HAP-1 (cell line): ENCODE measurements at regions not wholly inside any gene's neighbourhood (a gene's known extent, or its start where the extent isn't known, plus 50 kb on each side); places are given as distances from the start of the nearest gene placed in this dataset.

Experiments
- DNase-seq, 2 experiments: peaks; one replicate each; pipeline ENCODE4 v3.0.0-alpha.2; 2016 to 2020; ENCODE audit warnings: low spot score in 2 of 2
- H3K27me3 ChIP-seq: fragments of 250-450 bp; sonication (Bioruptor Pico); 2 replicates; pipeline ENCODE4 v1.5.1; 2020; ENCODE audit warnings: low read depth, mild to moderate bottlenecking, moderate library complexity
- H3K36me3 ChIP-seq: fragments of 250-450 bp; sonication (Bioruptor Pico); replicated peaks from 2 replicates; pipeline ENCODE4 v1.5.1; 2020; ENCODE audit warnings: mild to moderate bottlenecking
- H3K4me1 ChIP-seq: fragments of 250-450 bp; sonication (Bioruptor Pico); 2 replicates; pipeline ENCODE4 v1.5.1; 2020; ENCODE audit warnings: mild to moderate bottlenecking
- H3K4me3 ChIP-seq: fragments of 250-450 bp; sonication (Bioruptor Pico); 2 replicates; pipeline ENCODE4 v1.5.1; 2020; ENCODE audit warnings: mild to moderate bottlenecking, moderate library complexity
- H3K9me3 ChIP-seq: fragments of 250-450 bp; sonication (Bioruptor Pico); 2 replicates; pipeline ENCODE4 v1.5.1; 2020; ENCODE audit warnings: mild to moderate bottlenecking, moderate library complexity
- in situ Hi-C: fragments of 300-500 bp; cut with MboI; formaldehyde crosslinking; loops from 3 replicates; pipeline ENCODE4 v1.14.3; 2020; ENCODE audit warnings: low sequenced_read_pairs, inconsistent platforms, mixed read lengths

GRCh38 chr12:34397591-34398365, 375.5 kb downstream of the ALG10 start:
- in situ Hi-C loops: no loop called here
- DNase-seq: peak in 1 of 2 experiments; percentile 1
- Histone ChIP-seq H3K27me3 (no peaks in the 10 kb centered on the region), H3K9me3 (no peaks in the 10 kb centered on the region), H3K36me3 (no peaks in the 10 kb centered on the region), H3K4me1 (no peaks in the 10 kb centered on the region), H3K4me3 (no peak overlapping the region)

DNA sequence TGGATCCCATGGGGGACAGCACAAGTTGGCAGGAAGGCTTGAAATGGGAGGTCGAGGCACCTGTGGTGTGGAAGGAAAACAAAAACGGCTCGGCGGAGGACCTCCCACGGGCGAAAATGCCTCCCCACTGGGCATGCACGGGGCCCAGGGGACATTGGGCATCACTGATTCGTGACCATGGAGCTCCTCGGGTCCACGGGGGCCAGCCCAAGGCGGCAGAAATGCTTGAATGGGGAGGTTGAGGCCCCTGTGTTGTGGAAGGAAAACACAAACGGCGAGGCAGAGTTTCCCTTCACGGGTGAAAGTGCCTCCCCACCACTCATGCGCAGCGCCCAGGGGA, 376.0 kb downstream of the ALG10 start:
- H3K36me3 ChIP-seq: no peaks in the 10 kb centered on the region
- no peak overlapping the region for H3K4me3 ChIP-seq
- in situ Hi-C loops: no loop called here
- no peaks in the 10 kb centered on the region for H3K27me3 ChIP-seq
- no peaks in the 10 kb centered on the region for H3K4me1 ChIP-seq
- no peaks in the 10 kb centered on the region for H3K9me3 ChIP-seq
- no peak for DNase-seq

DNA sequence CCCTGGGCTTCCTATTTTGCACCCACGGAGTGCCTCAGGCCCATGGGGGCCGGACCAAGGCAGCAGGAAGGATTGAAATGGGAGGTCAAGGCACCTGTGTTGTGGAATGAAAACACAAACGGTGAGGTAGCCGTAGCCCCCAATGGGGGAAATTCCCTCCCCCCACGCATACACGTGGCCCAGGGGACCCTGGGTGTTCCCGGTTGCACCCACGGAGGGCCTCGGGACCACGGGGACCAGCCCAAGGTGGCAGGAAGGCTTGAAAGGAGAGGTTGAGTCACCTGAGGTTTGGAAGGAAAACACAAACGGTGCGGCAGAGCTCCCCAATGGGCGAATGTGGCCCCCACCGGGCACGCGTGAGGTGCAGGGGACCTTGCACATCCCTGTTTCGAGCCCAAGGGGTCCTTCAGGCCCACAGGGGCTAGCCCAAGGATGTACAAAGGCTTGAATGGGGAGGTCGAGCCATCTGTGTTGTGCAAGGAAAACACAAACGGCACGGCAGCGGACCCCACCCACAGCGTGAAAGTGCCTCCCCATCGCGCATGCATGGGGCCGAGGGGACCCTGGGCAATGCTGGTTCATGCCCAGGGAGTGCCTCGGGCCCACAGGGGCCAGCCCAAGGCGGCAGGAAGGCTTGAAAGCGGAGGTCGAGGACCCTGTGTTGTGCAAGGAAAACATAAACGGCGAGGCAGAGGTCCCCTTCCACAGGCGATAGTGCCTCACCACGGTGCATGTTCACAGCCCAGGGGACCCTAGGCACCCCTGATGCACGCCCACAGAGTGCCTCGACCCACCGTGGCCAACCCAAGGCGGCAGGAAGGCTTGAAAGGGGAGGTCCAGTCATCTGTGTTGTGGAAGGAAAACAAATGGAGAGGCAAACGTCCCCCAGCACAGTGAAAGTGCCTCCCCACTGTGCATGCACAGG, 376.7 kb downstream of the ALG10 start:
- Histone ChIP-seq H3K27me3 (no peaks in the 10 kb centered on the region), H3K36me3 (no peaks in the 10 kb centered on the region), H3K4me1 (no peaks in the 10 kb centered on the region), H3K4me3 (no peak overlapping the region), H3K9me3 (no peaks in the 10 kb centered on the region)
- peak in 1 of 2 experiments; percentile 1 for DNase-seq
- in situ Hi-C loops: no loop called here

GRCh38 chr12:34399631-34400410, 377.5 kb downstream of the ALG10 start:
- H3K9me3 ChIP-seq: no peaks in the 10 kb centered on the region
- no peak overlapping the region for H3K4me3 ChIP-seq
- H3K4me1 ChIP-seq: no peaks in the 10 kb centered on the region
- in situ Hi-C loops: no loop called here
- no peaks in the 10 kb centered on the region for H3K27me3 ChIP-seq
- no peaks in the 10 kb centered on the region for H3K36me3 ChIP-seq
- DNase-seq: peak in 1 of 2 experiments; percentile 0

DNA sequence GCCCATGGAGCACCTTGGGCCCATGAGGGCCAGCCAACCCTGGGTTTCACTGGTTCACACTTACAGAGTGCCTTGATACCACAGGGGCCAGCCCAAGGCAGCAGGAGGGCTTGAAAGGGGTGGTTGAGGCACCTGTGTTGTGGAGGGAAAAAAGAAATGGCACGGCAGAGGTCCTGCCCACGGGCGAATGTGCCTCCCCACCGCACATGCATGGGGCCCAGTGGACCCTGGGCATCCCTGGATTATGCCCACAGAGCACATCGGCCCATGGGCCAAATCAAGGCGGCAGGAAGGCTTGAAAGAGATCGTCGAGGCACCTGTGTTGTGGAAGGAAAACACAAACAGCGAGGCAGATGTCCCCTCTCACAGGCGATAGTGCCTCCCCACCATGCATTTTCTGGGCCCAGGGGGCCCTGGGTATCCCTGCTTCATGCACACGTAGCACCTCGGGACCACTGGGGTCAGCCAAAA, 378.1 kb downstream of the ALG10 start:
- Histone ChIP-seq H3K9me3 (no peaks in the 10 kb centered on the region), H3K27me3 (no peaks in the 10 kb centered on the region), H3K4me1 (no peaks in the 10 kb centered on the region), H3K36me3 (no peaks in the 10 kb centered on the region), H3K4me3 (no peak overlapping the region)
- DNase-seq: peak in 1 of 2 experiments; percentile 1
- in situ Hi-C loops: no loop called here

DNA sequence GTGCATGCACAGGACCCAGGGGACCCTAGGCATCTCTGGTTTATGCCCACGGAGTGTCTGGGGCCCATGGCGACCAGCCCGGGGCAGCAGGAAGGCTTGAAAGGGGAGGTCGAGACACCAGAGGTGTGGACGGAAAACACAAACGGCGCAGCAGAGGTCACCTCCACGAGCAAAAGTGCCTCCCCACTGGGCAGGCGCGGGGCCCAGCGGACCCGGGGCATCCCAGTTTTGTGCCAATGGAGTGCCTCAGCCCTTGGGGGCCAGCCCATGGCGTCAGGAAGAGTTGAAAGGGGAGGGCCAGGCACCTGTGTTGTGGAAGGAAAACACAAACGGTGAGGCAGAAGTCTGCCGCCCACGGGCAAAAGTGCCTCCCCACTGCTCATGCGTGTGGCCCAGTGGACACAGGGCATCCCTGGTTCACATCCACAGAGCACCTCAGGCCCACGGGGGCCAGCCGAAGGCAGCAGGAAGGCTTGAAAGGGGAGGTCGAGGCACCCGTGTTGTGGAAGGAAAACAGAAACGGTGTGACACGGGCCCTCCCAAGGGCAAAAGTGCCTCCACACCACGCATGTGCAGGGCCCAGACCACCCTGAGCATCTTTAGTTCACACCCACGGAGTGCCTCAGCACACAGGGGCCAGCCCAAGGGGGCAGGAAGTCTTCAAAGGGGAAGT, 378.8 kb downstream of the ALG10 start:
- Histone ChIP-seq H3K36me3 (no peaks in the 10 kb centered on the region), H3K4me1 (no peaks in the 10 kb centered on the region), H3K4me3 (no peak overlapping the region), H3K27me3 (no peaks in the 10 kb centered on the region), H3K9me3 (no peaks in the 10 kb centered on the region)
- in situ Hi-C loops: no loop called here
- DNase-seq: peak in 1 of 2 experiments; percentile 3

- Histone ChIP-seq H3K36me3 (no peaks in the 10 kb centered on the region), H3K4me3 (no peak overlapping the region), H3K4me1 (no peaks in the 10 kb centered on the region), H3K9me3 (no peaks in the 10 kb centered on the region), H3K27me3 (no peaks in the 10 kb centered on the region)
- in situ Hi-C loops: no loop called here
- DNase-seq: peak in 1 of 2 experiments; percentile 4
Observed at GRCh38 chr12:34401659-34402227, 379.4 kb downstream of the ALG10 start.

DNA sequence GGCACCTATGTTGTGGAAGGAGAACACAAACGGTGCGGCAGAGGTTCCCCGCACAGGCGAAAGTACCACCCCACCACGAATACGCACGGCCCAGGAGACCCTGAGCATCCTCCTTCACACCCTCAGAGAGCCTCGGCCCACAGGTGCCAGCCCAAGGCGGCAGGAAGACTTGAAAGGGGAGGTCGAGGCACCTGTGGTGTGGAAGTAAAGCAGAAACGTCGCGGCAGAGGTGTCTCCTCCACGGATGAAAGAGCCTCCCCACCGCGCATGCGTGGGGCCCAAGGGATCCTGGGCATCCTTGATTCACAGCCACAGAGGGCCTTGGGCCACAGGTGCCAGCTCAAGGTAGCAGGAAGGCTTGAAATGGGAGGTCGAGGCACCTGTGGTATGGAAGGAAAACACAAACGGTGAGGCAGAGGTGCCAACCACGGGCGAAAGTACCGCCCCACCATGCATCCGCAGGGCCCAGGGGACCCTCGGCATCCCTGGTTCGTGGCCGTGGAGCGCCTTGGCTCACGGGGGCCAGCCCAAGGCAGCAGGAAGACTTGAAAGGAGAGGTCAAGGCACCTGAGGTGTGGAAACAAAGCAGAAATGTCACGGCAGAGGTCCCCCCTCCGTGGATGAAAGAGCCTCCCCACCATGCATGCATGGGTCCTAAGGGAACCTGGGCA, 380.1 kb downstream of the ALG10 start:
- in situ Hi-C loops: no loop called here
- no peaks in the 10 kb centered on the region for H3K36me3 ChIP-seq
- DNase-seq: peak in 1 of 2 experiments; percentile 1
- H3K4me1 ChIP-seq: no peaks in the 10 kb centered on the region
- no peaks in the 10 kb centered on the region for H3K27me3 ChIP-seq
- H3K4me3 ChIP-seq: no peak overlapping the region
- H3K9me3 ChIP-seq: no peaks in the 10 kb centered on the region

- Histone ChIP-seq H3K9me3 (0 out of 2 replicates have a peak, but pooled peaks cover 4% of the 10 kb centered on the region), H3K4me3 (no peak overlapping the region), H3K4me1 (no peaks in the 10 kb centered on the region), H3K27me3 (no peaks in the 10 kb centered on the region), H3K36me3 (no peaks in the 10 kb centered on the region)
- peak in 1 of 2 experiments; percentile 0 for DNase-seq
- in situ Hi-C loops: no loop called here
Observed at GRCh38 chr12:34402899-34403705, 380.8 kb downstream of the ALG10 start.

GRCh38 chr12:34403706-34404376, 381.5 kb downstream of the ALG10 start:
- no peaks in the 10 kb centered on the region for H3K36me3 ChIP-seq
- no peaks in the 10 kb centered on the region for H3K4me1 ChIP-seq
- no peak overlapping the region for H3K4me3 ChIP-seq
- no peaks in the 10 kb centered on the region for H3K27me3 ChIP-seq
- peak in 1 of 2 experiments; percentile 1 for DNase-seq
- in situ Hi-C loops: no loop called here
- 0 out of 2 replicates have a peak, but pooled peaks cover 6% of the 10 kb centered on the region for H3K9me3 ChIP-seq
